EH (cell line): ENCODE measurements at regions not wholly inside any gene's neighbourhood (a gene's known extent, or its start where the extent isn't known, plus 50 kb on each side); places are given as distances from the start of the nearest gene placed in this dataset.

Experiments used
- DNase-seq: peaks from one replicate; pipeline ENCODE4 v3.0.0-alpha.2; 2015; ENCODE audit warnings: low read depth

GRCh38 chr11:92869716-92870115, 99.7 kb upstream of the MTNR1B start:
- no peak for DNase-seq

DNA sequence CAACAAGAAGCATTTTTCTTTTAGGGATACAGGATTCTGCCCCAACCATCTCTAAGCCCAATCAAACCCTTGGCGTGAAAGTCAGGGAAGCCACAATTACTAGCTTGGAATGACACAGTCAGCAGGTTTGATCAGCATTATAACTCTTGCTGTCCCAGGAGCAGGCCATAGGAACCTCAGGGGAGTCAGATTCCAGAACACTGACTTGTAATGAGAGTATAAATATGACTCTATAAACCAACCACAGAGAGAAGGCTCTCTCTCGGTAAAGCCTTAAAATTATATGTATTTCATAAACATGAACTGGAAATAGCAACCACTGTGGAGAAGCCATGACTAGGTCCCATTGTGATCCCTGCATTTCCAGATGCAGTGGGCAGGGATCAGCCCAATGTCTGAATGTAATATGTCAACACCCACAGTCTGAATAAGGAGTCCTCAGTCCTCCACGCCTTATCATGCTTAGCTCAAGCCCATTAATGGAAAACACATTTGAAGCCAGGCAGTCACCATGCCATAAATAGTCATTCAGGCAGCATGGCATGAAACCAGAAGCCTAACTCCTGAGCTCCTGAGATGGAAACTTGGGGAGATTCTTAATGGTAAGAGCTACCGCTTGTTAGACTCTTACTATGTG, 99.1 kb upstream of the MTNR1B start:
- DNase-seq, result peak; percentile 30

DNA sequence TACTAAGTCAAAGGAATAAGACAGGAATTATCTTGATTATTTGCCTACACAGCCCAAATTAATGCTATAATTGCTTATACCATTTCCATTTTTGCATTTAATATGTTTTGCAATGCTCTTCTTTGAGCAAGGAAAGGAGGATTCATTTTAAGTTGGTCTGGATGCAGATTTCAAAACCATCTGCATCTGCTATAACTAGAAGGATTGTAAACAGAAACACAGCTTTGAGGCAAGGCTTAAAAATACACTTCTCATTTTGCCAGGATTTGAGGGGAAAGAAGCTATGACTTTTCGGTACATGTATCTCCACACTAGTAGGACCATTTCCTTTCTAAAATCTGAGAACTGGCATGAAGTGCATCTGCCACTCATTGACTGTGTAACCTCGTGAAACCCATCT, 95.9 kb upstream of the MTNR1B start:
- no peak for DNase-seq

GRCh38 chr11:92875473-92875872, 94.0 kb upstream of the MTNR1B start:
- no peak for DNase-seq

GRCh38 chr11:92879086-92879485, 90.4 kb upstream of the MTNR1B start:
- DNase-seq, result no peak

DNA sequence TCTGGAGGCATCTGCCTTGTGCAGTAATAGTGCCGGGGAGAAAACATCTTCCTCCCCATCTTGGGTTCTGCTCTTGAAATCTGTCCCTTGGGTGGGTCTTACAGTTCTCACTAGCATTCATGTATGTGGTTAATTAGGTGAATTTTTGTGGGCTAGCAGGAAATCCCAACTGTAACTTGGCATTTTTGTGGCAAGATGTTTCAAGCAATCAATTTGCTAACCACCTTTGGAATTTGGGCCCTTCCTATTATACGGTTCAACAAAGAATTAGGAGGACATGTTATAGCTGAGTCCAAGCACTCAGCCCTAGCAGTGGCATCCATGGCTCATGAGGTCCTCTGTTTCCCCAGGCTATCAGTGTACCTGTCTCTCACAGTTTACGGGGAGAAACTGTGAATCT, 89.1 kb upstream of the MTNR1B start:
- peak; percentile 68 for DNase-seq

- DNase-seq, result no peak
Measured at GRCh38 chr11:92881940-92882450, 87.5 kb upstream of the MTNR1B start.

DNA sequence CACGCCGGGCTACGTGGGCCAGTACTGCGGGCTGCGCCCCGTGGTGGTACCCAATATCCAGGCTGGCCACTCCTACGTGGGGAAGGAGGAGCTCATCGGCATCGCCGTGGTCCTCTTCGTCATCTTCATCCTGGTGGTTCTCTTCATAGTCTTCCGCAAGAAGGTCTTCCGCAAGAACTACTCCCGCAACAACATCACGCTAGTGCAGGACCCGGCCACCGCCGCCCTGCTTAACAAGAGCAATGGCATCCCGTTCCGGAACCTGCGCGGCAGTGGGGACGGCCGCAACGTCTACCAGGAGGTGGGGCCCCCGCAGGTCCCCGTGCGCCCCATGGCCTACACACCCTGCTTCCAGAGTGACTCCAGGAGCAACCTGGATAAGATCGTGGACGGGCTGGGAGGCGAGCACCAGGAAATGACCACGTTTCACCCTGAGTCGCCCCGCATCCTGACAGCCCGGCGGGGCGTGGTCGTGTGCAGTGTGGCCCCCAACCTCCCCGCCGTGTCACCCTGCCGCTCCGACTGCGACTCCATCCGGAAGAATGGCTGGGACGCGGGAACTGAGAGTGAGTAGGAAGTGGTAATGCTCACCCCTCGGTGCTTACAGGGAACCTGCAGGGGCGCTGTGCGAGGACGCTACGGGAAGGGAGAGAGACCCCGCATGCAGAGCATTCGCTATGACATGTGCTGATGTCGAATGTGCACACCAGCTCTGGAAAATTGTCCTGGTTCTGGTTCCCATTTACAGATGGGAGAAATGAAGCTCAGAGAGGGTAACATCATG, 86.4 kb upstream of the MTNR1B start:
- no peak for DNase-seq

DNA sequence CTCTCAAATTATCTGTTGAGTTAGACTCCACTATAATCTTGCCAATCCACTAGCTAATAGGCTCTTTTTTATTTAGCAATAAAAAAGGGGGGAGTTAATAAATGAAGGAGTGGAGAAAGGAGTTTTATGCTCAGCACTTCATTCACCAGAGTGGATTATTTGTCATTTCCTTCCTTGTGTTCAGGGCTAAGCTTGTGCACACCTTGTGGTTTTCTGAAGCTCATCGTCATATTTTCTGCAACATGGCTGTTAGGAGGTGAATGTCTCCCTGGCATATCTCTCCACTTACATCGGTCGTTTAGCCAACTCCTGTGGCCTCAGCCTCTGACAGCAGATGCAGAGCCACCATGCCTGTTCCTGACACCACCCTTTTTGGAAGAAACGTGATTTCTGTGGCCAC, 83.9 kb upstream of the MTNR1B start:
- no peak for DNase-seq

DNA sequence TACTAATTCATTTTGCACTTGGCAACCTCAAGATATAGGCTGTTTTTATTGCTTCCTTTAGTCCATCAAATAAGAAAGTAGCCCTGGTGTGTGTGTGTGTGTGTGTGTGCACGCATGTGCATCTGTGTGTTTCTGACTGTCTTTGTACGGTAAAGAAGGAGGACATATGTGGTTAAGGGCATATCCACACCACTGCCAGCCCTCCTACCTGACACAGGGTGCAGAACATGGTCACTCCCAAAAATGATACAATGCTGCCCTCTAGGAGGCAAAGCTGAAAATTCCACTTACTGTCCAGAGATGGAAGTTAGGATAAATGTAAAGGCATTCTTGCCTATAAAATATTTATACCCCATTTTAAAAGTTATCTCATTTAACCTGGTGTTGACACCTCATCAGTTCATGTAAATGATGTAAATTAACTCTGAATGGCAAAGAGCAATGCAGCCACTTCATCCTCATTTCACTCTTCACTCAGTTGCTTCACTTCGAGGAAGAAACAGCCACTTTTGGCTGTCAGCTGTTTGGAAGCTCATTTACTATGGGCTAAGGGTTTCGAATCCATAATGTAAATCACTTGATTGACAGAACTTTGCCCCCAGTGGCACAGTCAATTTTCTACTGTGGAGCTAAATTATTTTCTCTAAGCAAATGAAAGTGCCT, 83.1 kb upstream of the MTNR1B start:
- DNase-seq, result peak; percentile 66

- peak; percentile 8 for DNase-seq
Measured at GRCh38 chr11:92888696-92889095, 80.8 kb upstream of the MTNR1B start.

- no peak for DNase-seq
Measured at GRCh38 chr11:92890846-92891245, 78.6 kb upstream of the MTNR1B start.

DNA sequence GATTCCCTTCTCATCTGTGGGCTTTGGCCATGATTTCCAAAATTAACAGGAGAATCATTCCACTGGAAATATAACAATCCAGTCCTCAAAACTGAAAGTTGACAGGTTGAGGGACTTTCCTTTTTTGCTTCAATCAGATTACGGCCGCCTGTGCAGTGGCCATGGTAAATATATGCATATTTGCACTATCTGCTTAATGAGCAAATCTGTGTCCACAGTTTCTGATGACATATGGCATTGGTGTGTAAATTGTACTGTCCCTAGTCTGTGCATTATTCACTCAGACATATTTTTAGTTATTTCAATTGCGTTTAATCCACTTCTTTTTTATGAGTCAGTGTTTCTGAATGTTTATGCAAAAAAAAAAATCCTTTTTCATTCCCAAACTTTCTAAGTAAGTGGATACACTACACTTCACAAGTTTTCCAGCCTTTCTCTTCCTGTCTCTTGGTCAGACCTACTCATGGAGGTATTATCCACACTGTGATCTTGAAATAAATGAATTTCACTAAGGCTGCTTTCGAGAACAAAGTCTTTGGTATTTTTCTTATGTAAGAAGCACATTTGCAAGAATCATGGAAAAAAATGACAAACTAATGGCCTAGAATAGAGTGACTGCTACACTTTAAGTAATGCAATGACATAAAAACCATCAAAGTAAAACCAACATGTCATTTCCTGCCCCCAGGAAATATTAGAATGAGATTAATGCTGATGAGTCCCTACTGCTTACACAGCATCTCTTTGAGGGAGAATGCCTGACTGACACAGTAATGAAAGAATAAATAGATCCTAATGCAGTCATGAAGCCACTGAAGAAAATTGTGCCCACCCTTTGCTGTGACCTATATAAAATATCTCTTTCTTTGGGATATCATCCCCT, 76.4 kb upstream of the MTNR1B start:
- peak; percentile 50 for DNase-seq

DNA sequence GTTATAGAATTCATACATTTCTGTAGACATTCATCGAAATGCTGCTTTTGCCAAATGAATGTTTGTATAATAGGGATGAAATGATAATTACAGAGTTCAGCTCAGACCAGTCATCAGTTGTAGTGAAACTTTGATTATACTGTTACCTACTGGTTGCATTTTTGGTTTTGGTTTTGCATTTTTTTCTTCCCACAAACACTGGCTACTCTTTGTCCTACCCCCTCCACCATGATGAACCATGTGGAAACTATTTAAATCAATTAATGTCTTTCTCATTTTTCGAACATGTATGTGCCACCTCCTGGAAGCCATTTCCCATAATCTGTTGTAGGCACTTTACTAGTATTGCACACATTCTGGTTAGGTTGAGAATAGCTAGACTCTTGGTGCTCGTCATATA, 75.3 kb upstream of the MTNR1B start:
- DNase-seq, result peak; percentile 57

GRCh38 chr11:92897487-92897886, 72.0 kb upstream of the MTNR1B start:
- DNase-seq, result no peak

- DNase-seq, result no peak
Measured at GRCh38 chr11:92902417-92902816, 67.0 kb upstream of the MTNR1B start.

- no peak for DNase-seq
Measured at GRCh38 chr11:92907671-92908070, 61.8 kb upstream of the MTNR1B start.

DNA sequence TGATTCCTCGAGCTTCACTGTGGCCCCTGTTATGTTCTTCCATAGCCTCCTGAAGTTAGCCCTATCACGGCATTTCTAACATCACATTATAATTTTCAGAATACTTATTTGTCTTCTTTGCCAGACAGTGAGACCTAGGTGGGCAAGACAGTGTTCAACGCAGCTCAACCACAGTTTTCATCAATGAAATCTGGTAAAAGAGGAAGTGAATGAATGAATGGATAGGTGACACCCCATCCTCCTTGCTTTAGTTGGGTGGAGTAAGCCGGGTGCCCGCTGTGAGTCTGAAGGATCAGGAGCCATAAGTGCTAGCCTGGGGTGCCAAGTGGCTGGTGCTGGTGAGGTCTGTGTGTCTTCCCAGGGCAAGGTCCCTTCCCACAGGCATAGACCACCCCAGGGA, 60.2 kb upstream of the MTNR1B start:
- DNase-seq, result no peak

- no peak for DNase-seq
Measured at GRCh38 chr11:92911478-92911877, 58.0 kb upstream of the MTNR1B start.

DNA sequence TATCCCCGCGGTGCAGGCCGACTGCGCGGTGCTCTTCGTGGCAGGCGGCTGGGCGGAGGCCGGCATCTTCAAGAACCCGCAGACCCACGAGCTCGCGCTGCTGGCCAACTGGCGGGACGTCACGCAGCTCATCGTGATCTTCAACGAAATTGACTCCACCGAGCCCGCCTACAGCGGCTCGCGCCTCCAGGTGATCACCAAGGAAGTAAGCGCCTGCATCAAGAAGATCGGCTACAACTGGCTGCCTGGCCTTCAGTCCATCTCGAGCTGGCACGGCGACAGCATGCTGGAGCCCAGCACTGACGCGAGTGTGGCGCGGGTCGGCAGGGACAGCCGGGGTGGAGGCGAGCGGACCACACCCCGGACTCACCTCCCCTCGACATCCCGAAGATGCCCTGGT, 53.9 kb upstream of the MTNR1B start:
- DNase-seq, result no peak

- DNase-seq, result no peak
Measured at GRCh38 chr11:92916299-92916698, 53.2 kb upstream of the MTNR1B start.

DNA sequence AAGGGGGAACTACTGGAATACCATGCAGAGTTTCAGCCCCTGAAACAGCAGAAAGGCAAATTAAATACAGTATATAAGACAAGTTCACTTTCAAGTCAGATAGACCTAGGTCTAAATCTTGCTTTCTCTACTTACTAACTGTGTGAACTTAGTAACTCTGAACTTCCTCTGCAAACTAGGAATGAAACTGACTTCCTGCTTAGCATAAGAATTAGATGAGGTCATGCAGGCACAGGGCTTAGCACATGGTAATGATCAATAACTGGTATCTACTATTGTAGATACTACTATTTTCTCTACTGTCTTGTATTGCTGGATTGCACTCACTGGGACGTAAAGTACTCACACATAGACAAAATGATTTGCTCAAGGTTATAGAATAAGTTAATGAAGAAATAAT, 51.5 kb upstream of the MTNR1B start:
- DNase-seq, result no peak
